HG03135 (cell line): ENCODE measurements at regions not wholly inside any gene's neighbourhood (a gene's known extent, or its start where the extent isn't known, plus 50 kb on each side); places are given as distances from the start of the nearest gene placed in this dataset.
"Not testable (repeated sequence)": the region's sequence is repeated elsewhere in the genome, so short reads cannot be mapped to it uniquely, and the experiment has no call there.

Experiments used
- ATAC-seq: cut with Tn5 transposase; IDR thresholded peaks from one replicate; pipeline ENCODE4 v1.9.1; 2021; ENCODE audit warnings: mild to moderate bottlenecking, moderate library complexity; ENCODE audit not compliant: unreplicated experiment

- no peak for ATAC-seq
Observed at GRCh38 chr5:122665051-122665450, 109.8 kb upstream of the SNX2 start.

GRCh38 chr5:122668552-122668951 lies 106.3 kb upstream of the SNX2 start:
- no peak for ATAC-seq

- not testable (repeated sequence) for ATAC-seq
Observed at GRCh38 chr5:122669709-122670108, 105.2 kb upstream of the SNX2 start.

GRCh38 chr5:122673343-122673742 lies 101.5 kb upstream of the SNX2 start:
- no peak for ATAC-seq

- no peak for ATAC-seq
Observed at GRCh38 chr5:122674385-122674784, 100.5 kb upstream of the SNX2 start.

GRCh38 chr5:122680623-122681350 lies 94.1 kb upstream of the SNX2 start:
- no peak for ATAC-seq

GRCh38 chr5:122683631-122684030 lies 91.2 kb upstream of the SNX2 start:
- ATAC-seq: no peak

GRCh38 chr5:122690266-122690665 lies 84.6 kb upstream of the SNX2 start:
- ATAC-seq: no peak

- ATAC-seq: no peak
Observed at GRCh38 chr5:122691931-122692330, 82.9 kb upstream of the SNX2 start.

- no peak for ATAC-seq
Observed at GRCh38 chr5:122693963-122694362, 80.9 kb upstream of the SNX2 start.

GRCh38 chr5:122694884-122695283 lies 80.0 kb upstream of the SNX2 start:
- no peak for ATAC-seq

- not testable (repeated sequence) for ATAC-seq
Observed at GRCh38 chr5:122696735-122697134, 78.1 kb upstream of the SNX2 start.

- ATAC-seq: no peak
Observed at GRCh38 chr5:122697191-122697590, 77.7 kb upstream of the SNX2 start.

GRCh38 chr5:122699201-122699600 lies 75.7 kb upstream of the SNX2 start:
- ATAC-seq: no peak

GRCh38 chr5:122701640-122702523 lies 73.0 kb upstream of the SNX2 start:
- peak; percentile 99 for ATAC-seq

GRCh38 chr5:122702524-122702875 lies 72.4 kb upstream of the SNX2 start:
- ATAC-seq: peak; percentile 30

GRCh38 chr5:122703203-122703602 lies 71.7 kb upstream of the SNX2 start:
- ATAC-seq: no peak

- no peak for ATAC-seq
Observed at GRCh38 chr5:122704247-122705036, 70.4 kb upstream of the SNX2 start.

- no peak for ATAC-seq
Observed at GRCh38 chr5:122705851-122706250, 69.0 kb upstream of the SNX2 start.

- no peak for ATAC-seq
Observed at GRCh38 chr5:122707796-122708195, 67.1 kb upstream of the SNX2 start.

- ATAC-seq: no peak
Observed at GRCh38 chr5:122713041-122713440, 61.8 kb upstream of the SNX2 start.
